ENCODE measurements at regions not wholly inside any gene's neighbourhood (a gene's known extent, or its start where the extent isn't known, plus 50 kb on each side); places are given as distances from the start of the nearest gene placed in this dataset.

DNA sequence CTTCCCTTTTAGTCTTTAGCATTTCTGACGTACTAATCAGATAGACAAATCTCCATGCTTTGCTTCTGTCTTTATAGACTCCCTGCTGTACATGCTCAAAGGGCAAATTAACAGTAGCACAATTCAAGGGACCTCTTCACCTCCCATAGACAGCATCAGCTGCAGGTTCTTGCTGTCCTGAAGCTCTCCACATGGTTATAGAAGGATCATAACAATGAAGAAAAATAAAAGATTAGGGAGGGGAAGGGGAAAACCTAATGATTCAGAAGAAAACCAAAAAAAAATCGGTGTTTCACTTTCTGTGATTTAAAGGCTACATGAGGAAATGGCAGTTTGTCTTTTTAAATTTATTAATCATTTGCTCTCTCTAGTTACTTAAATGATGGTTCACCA is 155.5 kb downstream of the PTCSC3 start:
- TF ChIP-seq POLR2A (IDR thresholded peaks at IDR 0.05; ENCODE audit: low read depth, low read length) (no peak), TAF1 (IDR thresholded peaks at IDR 0.05; ENCODE audit: borderline replicate concordance, low read depth, low read length) (no peak), POLR2AphosphoS5 (IDR thresholded peaks at IDR 0.05; ENCODE audit: low read depth, low read length) (no peak)

Data from GM12892 (cell line).